WTC11 (cell line): ENCODE measurements at regions not wholly inside any gene's neighbourhood (a gene's known extent, or its start where the extent isn't known, plus 50 kb on each side); places are given as distances from the start of the nearest gene placed in this dataset.

ENCODE experiments used
- ATAC-seq: fragments of 200-7000 bp; cut with Tn5 transposase; 2 replicates; pipeline ENCODE4 v1.10.0; 2021; ENCODE audit warnings: mild to moderate bottlenecking, moderate library complexity
- CTCF ChIA-PET: fragments of 300-600 bp; sonication (Branson Sonifier 250); formaldehyde crosslinking; loops from one replicate; lab custom pipeline; 2021; ENCODE audit warnings: antibody characterized with exemption; lab: Charles Lee
- POLR2A ChIA-PET: fragments of 350-600 bp; sonication (Branson Sonifier 250); formaldehyde crosslinking; loops from one replicate; lab custom pipeline; 2021; ENCODE audit warnings: antibody characterized with exemption; lab: Charles Lee
- DNase-seq: peaks from one replicate; pipeline ENCODE4 v3.0.0; 2021; ENCODE audit warnings: low spot score
- H3K27ac Mint-ChIP-seq: 2 replicates; pipeline ENCODE4 v1.8.0; 2021; ENCODE audit warnings: mixed read lengths
- H3K27me3 Mint-ChIP-seq: 2 replicates; pipeline ENCODE4 v1.8.0; 2021; ENCODE audit warnings: low read depth, mild to moderate bottlenecking, moderate library complexity, mixed read lengths
- H3K36me3 Mint-ChIP-seq: 2 replicates; pipeline ENCODE4 v1.8.0; 2021; ENCODE audit warnings: mixed read lengths
- H3K4me1 Mint-ChIP-seq: 2 replicates; pipeline ENCODE4 v1.8.0; 2022; ENCODE audit warnings: mixed read lengths
- H3K4me3 Mint-ChIP-seq: 2 replicates; pipeline ENCODE4 v1.8.0; 2021; ENCODE audit warnings: mild to moderate bottlenecking, moderate library complexity, mixed read lengths
- H3K9me3 Mint-ChIP-seq: 2 replicates; pipeline ENCODE4 v1.8.0; 2021; ENCODE audit warnings: mixed read lengths
- ATF1 ChIP-seq: sonication (generic); formaldehyde crosslinking; IDR thresholded peaks from 2 replicates; pipeline ENCODE4 v1.8.1; 2023; ENCODE audit warnings: mild to moderate bottlenecking, moderate library complexity, missing genetic modification reagents
- CREB1 ChIP-seq: sonication (generic); formaldehyde crosslinking; IDR thresholded peaks from 2 replicates; pipeline ENCODE4 v1.8.0; 2023; ENCODE audit warnings: mild to moderate bottlenecking, missing genetic modification reagents
- E2F5 ChIP-seq: sonication (generic); formaldehyde crosslinking; IDR thresholded peaks from 2 replicates; pipeline ENCODE4 v1.8.1; 2022; ENCODE audit warnings: mild to moderate bottlenecking, moderate library complexity, missing genetic modification reagents
- EMX1 ChIP-seq: fragments of 250-450 bp; sonication (Bioruptor Pico); IDR thresholded peaks from 2 replicates; pipeline ENCODE4 v1.8.0; 2021; ENCODE audit warnings: mild to moderate bottlenecking
- ERG ChIP-seq: fragments of 250-450 bp; sonication (Bioruptor Pico); IDR thresholded peaks from 2 replicates; pipeline ENCODE4 v1.8.0; 2021; ENCODE audit warnings: mild to moderate bottlenecking
- FOXK1 ChIP-seq: sonication (generic); formaldehyde crosslinking; IDR thresholded peaks from 2 replicates; pipeline ENCODE4 v1.8.0; 2022; ENCODE audit warnings: mild to moderate bottlenecking, moderate library complexity, missing genetic modification reagents
- GABPB1 ChIP-seq: sonication (generic); formaldehyde crosslinking; IDR thresholded peaks from 2 replicates; pipeline ENCODE4 v1.8.1; 2023; ENCODE audit warnings: mild to moderate bottlenecking, missing genetic modification reagents
- GRHL2 ChIP-seq: fragments of 250-450 bp; sonication (Bioruptor Pico); IDR thresholded peaks from 2 replicates; pipeline ENCODE4 v1.8.0; 2022; ENCODE audit warnings: mild to moderate bottlenecking, moderate library complexity; ENCODE audit not compliant: insufficient replicate concordance, severe bottlenecking
- IRF2 ChIP-seq: sonication (generic); formaldehyde crosslinking; IDR thresholded peaks from 2 replicates; pipeline ENCODE4 v1.8.0; 2022; ENCODE audit warnings: low read depth, missing genetic modification reagents, borderline replicate concordance
- MYBL2 ChIP-seq: sonication (generic); formaldehyde crosslinking; IDR thresholded peaks from 2 replicates; pipeline ENCODE4 v1.8.1; 2023; ENCODE audit warnings: mild to moderate bottlenecking, moderate library complexity, missing genetic modification reagents
- NFATC4 ChIP-seq: fragments of 250-450 bp; sonication (Bioruptor Pico); IDR thresholded peaks from 2 replicates; pipeline ENCODE4 v1.9.0; 2021; ENCODE audit warnings: mild to moderate bottlenecking
- NFYB ChIP-seq: sonication (generic); formaldehyde crosslinking; conservative IDR thresholded peaks from 2 replicates; pipeline ENCODE4 v1.8.0; 2022; ENCODE audit warnings: low read depth, missing genetic modification reagents
- OVOL2 ChIP-seq: fragments of 250-450 bp; sonication (Bioruptor Pico); IDR thresholded peaks from 2 replicates; pipeline ENCODE4 v1.9.0; 2021; ENCODE audit warnings: mild to moderate bottlenecking, borderline replicate concordance
- PRRX2 ChIP-seq: fragments of 250-450 bp; sonication (Bioruptor Pico); IDR thresholded peaks from 2 replicates; pipeline ENCODE4 v1.8.0; 2021; ENCODE audit warnings: mild to moderate bottlenecking
- RORB ChIP-seq: fragments of 250-450 bp; sonication (Bioruptor Pico); IDR thresholded peaks from 2 replicates; pipeline ENCODE4 v1.9.0; 2021; ENCODE audit warnings: mild to moderate bottlenecking
- SMAD4 ChIP-seq: sonication (generic); formaldehyde crosslinking; IDR thresholded peaks from 2 replicates; pipeline ENCODE4 v1.8.0; 2022; ENCODE audit warnings: mild to moderate bottlenecking, missing genetic modification reagents
- SOX15 ChIP-seq: fragments of 250-450 bp; sonication (Bioruptor Pico); IDR thresholded peaks from 2 replicates; pipeline ENCODE4 v1.9.0; 2021; ENCODE audit warnings: mild to moderate bottlenecking
- TCF7 ChIP-seq: sonication (generic); formaldehyde crosslinking; IDR thresholded peaks from 2 replicates; pipeline ENCODE4 v1.8.0; 2022; ENCODE audit warnings: mild to moderate bottlenecking, low read depth, missing genetic modification reagents, moderate library complexity
- TEAD4 ChIP-seq: sonication (generic); formaldehyde crosslinking; IDR thresholded peaks from 2 replicates; pipeline ENCODE4 v1.8.0; 2022; ENCODE audit warnings: mild to moderate bottlenecking, missing genetic modification reagents
- ZNF232 ChIP-seq: sonication (generic); formaldehyde crosslinking; IDR thresholded peaks from 2 replicates; pipeline ENCODE4 v1.8.0; 2022; ENCODE audit warnings: mild to moderate bottlenecking, missing genetic modification reagents
- ZNF396 ChIP-seq: fragments of 250-450 bp; sonication (Bioruptor Pico); IDR thresholded peaks from 2 replicates; pipeline ENCODE4 v1.8.0; 2021; ENCODE audit warnings: mild to moderate bottlenecking, moderate library complexity, borderline replicate concordance
- TF ChIP-seq, protein P1 (sequence below): fragments of 250-450 bp; sonication (Bioruptor Pico); IDR thresholded peaks from 2 replicates; pipeline ENCODE4 v1.9.0; 2021; ENCODE audit warnings: moderate library complexity, mild to moderate bottlenecking, inconsistent platforms, borderline replicate concordance
- TF ChIP-seq, protein P2 (sequence below): sonication (generic); formaldehyde crosslinking; IDR thresholded peaks from 2 replicates; pipeline ENCODE4 v1.8.1; 2022; ENCODE audit warnings: low read depth, mild to moderate bottlenecking, moderate library complexity, missing genetic modification reagents, borderline replicate concordance

- no peak overlapping the region for H3K4me3 Mint-ChIP-seq
- DNase-seq: no peak
- no peak for ATAC-seq
- no peaks in the 10 kb centered on the region for H3K4me1 Mint-ChIP-seq
- POLR2A ChIA-PET: no interaction called here
- no peaks in the 10 kb centered on the region for H3K27me3 Mint-ChIP-seq
- no peaks in the 10 kb centered on the region for H3K36me3 Mint-ChIP-seq
- H3K9me3 Mint-ChIP-seq: peaks cover 7% of the 10 kb centered on the region
- CTCF ChIA-PET: no interaction called here
- TF ChIP-seq ZNF232 (CRISPR knock-in tag): no peak
- TF ChIP-seq ERG (CRISPR knock-in tag): no peak
- TF ChIP-seq OVOL2 (CRISPR knock-in tag): no peak
- TF ChIP-seq FOXK1 (CRISPR knock-in tag): no peak
- no peak for TF ChIP-seq ATF1 (CRISPR knock-in tag)
- no peak for TF ChIP-seq GRHL2 (CRISPR knock-in tag)
- TF ChIP-seq ZNF396 (CRISPR knock-in tag): no peak
- no peak for TF ChIP-seq RORB (CRISPR knock-in tag)
- TF ChIP-seq SOX15 (CRISPR knock-in tag): no peak
- no peak for TF ChIP-seq PRRX2 (CRISPR knock-in tag)
- H3K27ac Mint-ChIP-seq: no peak overlapping the region
Measured at GRCh38 chr13:80528733-80529132, 187.8 kb upstream of the SPRY2 start.

DNA sequence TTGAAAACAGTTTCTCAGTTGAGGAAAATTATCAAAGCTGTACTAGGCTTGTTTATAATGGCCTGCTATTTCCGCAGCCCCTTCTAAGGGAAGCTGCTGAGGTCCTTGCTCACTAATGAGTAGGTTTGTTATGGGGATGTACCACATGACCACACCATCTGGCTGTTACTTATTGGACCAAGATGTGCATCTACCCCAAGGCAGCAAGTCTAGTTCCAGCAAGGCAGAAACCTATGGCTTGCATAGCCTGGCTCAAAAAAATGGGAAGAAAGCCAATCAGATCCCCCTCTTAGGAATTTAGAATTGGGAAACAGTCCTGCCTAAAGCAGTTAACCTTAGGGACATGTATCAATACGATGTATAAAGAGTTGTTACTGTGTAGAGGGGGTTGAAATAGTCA lies 186.5 kb upstream of the SPRY2 start:
- no peaks in the 10 kb centered on the region for H3K36me3 Mint-ChIP-seq
- no peak overlapping the region for H3K27ac Mint-ChIP-seq
- no peak for TF ChIP-seq GABPB1 (CRISPR knock-in tag)
- TF ChIP-seq MYBL2: no peak
- no peak for TF ChIP-seq EMX1 (CRISPR knock-in tag)
- TF ChIP-seq E2F5: no peak
- TF ChIP-seq IRF2 (CRISPR knock-in tag): no peak
- no peak for TF ChIP-seq OVOL2 (CRISPR knock-in tag)
- TF ChIP-seq, protein P1, sequence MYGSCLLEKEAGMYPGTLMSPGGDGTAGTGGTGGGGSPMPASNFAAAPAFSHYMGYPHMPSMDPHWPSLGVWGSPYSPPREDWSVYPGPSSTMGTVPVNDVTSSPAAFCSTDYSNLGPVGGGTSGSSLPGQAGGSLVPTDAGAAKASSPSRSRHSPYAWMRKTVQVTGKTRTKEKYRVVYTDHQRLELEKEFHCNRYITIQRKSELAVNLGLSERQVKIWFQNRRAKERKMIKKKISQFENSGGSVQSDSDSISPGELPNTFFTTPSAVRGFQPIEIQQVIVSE: no peak
- no peak for TF ChIP-seq TEAD4 (CRISPR knock-in tag)
- no peak for TF ChIP-seq NFYB
- TF ChIP-seq, protein P2, sequence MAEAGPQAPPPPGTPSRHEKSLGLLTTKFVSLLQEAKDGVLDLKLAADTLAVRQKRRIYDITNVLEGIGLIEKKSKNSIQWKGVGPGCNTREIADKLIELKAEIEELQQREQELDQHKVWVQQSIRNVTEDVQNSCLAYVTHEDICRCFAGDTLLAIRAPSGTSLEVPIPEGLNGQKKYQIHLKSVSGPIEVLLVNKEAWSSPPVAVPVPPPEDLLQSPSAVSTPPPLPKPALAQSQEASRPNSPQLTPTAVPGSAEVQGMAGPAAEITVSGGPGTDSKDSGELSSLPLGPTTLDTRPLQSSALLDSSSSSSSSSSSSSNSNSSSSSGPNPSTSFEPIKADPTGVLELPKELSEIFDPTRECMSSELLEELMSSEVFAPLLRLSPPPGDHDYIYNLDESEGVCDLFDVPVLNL (CRISPR knock-in tag): no peak
- TF ChIP-seq CREB1 (CRISPR knock-in tag): no peak
- TF ChIP-seq TCF7 (CRISPR knock-in tag): no peak
- no peak for TF ChIP-seq NFATC4
- TF ChIP-seq SMAD4: no peak
- CTCF ChIA-PET: no interaction called here
- DNase-seq (no peak), ATAC-seq (no peak)
- peaks cover 7% of the 10 kb centered on the region; the same call in 1 of the 2 replicates for H3K4me1 Mint-ChIP-seq
- H3K4me3 Mint-ChIP-seq: no peak overlapping the region
- no peaks in the 10 kb centered on the region for H3K27me3 Mint-ChIP-seq
- POLR2A ChIA-PET: no interaction called here
- peaks cover 7% of the 10 kb centered on the region for H3K9me3 Mint-ChIP-seq
